ENCODE measurements at regions not wholly inside any gene's neighbourhood (a gene's known extent, or its start where the extent isn't known, plus 50 kb on each side); places are given as distances from the start of the nearest gene placed in this dataset.

DNA sequence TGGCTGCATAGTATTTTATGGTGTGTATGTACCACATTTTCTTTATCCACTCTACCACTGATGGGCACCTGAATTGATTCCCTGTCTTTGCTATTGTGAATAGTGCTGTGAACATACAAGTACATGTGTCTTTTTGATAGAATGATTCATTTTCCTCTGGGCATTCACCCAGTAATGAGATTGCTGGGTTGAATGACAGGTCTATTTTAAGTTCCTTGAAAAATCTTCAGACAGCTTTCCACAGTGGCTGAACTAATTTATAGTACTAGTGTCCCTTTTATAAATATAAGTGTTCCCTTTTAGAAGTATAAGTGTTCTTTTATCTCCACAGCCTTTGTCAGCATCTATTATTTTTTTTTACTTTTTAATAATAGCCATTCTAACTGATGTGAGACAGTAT is 303.9 kb upstream of the EPHA4 start (continued):
- TF ChIP-seq, protein P1, sequence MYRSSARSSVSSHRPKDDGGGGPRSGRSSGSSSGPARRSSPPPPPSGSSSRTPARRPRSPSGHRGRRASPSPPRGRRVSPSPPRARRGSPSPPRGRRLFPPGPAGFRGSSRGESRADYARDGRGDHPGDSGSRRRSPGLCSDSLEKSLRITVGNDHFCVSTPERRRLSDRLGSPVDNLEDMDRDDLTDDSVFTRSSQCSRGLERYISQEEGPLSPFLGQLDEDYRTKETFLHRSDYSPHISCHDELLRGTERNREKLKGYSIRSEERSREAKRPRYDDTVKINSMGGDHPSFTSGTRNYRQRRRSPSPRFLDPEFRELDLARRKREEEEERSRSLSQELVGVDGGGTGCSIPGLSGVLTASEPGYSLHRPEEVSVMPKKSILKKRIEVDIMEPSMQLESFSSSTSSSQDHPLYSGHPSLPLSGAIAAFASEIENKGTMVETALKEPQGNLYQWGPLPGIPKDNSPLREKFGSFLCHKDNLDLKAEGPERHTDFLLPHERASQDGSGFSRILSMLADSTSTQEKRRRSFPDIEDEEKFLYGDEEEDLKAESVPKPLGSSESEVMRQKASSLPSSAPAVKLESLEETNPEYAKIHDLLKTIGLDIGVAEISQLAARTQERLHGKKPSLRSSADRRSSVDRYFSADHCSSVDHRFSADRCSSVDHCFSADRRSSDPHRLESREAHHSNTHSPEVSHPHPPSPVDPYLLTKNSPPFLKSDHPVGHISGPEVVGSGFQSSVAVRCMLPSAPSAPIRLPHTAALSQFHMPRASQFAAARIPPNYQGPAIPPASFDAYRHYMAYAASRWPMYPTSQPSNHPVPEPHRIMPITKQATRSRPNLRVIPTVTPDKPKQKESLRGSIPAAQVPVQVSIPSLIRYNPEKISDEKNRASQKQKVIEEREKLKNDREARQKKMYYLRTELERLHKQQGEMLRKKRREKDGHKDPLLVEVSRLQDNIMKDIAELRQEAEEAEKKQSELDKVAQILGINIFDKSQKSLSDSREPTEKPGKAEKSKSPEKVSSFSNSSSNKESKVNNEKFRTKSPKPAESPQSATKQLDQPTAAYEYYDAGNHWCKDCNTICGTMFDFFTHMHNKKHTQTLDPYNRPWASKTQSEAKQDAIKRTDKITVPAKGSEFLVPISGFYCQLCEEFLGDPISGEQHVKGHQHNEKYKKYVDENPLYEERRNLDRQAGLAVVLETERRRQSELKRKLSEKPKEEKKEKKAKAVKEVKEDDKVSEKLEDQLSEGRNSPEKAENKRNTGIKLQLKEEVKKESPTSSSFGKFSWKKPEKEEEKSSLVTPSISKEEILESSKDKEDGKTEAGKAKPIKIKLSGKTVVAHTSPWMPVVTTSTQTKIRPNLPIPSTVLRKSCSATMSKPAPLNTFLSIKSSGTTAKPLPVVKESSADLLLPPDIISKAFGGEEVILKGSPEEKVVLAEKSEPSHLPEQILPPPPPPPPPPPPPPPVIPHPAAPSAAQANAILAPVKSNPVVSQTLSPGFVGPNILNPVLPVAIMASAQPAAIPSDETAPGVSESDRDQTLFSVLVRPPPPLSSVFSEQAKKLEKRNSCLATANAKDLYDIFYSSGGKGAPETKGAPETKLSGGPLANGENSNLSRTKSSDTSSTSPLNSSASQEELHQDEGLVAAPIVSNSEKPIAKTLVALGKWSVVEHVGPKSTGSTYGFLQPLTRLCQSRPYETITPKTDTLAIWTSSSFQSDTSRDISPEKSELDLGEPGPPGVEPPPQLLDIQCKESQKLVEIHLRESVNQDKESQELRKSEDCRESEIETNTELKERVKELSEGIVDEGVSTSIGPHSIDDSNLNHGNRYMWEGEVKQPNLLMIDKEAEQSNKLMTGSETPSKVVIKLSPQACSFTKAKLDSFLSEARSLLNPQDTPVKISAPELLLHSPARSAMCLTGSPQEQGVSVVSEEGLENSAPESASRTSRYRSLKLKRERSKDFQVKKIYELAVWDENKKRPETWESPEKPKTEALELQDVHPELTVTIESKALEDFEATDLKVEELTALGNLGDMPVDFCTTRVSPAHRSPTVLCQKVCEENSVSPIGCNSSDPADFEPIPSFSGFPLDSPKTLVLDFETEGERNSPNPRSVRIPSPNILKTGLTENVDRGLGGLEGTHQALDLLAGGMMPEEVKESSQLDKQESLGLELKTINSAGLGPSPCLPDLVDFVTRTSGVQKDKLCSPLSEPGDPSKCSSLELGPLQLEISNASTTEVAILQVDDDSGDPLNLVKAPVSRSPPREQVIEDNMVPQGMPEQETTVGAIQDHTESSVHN (CRISPR knock-in tag; IDR thresholded peaks at IDR 0.05) = no peak
- TF ChIP-seq CHCHD3 (CRISPR knock-in tag; IDR thresholded peaks at IDR 0.05) (no peak), TSC22D2 (CRISPR knock-in tag; IDR thresholded peaks at IDR 0.05; ENCODE audit: borderline replicate concordance) (no peak), CBX1 (IDR thresholded peaks at IDR 0.05; ENCODE audit: low read depth) (no peak), CBFB (CRISPR knock-in tag; IDR thresholded peaks at IDR 0.05) (no peak)
- TF ChIP-seq, protein P2, sequence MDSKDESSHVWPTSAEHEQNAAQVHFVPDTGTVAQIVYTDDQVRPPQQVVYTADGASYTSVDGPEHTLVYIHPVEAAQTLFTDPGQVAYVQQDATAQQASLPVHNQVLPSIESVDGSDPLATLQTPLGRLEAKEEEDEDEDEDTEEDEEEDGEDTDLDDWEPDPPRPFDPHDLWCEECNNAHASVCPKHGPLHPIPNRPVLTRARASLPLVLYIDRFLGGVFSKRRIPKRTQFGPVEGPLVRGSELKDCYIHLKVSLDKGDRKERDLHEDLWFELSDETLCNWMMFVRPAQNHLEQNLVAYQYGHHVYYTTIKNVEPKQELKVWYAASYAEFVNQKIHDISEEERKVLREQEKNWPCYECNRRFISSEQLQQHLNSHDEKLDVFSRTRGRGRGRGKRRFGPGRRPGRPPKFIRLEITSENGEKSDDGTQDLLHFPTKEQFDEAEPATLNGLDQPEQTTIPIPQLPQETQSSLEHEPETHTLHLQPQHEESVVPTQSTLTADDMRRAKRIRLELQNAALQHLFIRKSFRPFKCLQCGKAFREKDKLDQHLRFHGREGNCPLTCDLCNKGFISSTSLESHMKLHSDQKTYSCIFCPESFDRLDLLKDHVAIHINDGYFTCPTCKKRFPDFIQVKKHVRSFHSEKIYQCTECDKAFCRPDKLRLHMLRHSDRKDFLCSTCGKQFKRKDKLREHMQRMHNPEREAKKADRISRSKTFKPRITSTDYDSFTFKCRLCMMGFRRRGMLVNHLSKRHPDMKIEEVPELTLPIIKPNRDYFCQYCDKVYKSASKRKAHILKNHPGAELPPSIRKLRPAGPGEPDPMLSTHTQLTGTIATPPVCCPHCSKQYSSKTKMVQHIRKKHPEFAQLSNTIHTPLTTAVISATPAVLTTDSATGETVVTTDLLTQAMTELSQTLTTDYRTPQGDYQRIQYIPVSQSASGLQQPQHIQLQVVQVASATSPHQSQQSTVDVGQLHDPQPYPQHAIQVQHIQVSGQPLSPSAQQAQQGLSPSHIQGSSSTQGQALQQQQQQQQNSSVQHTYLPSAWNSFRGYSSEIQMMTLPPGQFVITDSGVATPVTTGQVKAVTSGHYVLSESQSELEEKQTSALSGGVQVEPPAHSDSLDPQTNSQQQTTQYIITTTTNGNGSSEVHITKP (CRISPR knock-in tag; IDR thresholded peaks at IDR 0.05; ENCODE audit: low read depth) = no peak
- TF ChIP-seq, protein P3, sequence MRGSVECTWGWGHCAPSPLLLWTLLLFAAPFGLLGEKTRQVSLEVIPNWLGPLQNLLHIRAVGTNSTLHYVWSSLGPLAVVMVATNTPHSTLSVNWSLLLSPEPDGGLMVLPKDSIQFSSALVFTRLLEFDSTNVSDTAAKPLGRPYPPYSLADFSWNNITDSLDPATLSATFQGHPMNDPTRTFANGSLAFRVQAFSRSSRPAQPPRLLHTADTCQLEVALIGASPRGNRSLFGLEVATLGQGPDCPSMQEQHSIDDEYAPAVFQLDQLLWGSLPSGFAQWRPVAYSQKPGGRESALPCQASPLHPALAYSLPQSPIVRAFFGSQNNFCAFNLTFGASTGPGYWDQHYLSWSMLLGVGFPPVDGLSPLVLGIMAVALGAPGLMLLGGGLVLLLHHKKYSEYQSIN (CRISPR knock-in tag; IDR thresholded peaks at IDR 0.05; ENCODE audit: borderline replicate concordance) = no peak

Data from HepG2 (cell line).